IMR-90 (cell line): ENCODE measurements at regions not wholly inside any gene's neighbourhood (a gene's known extent, or its start where the extent isn't known, plus 50 kb on each side); places are given as distances from the start of the nearest gene placed in this dataset.

Experiments
- POLR2A ChIP-seq: IDR thresholded peaks from 2 replicates; pipeline ENCODE4 v1.6.1; 2012; ENCODE audit warnings: mild to moderate bottlenecking, low read depth, low read length
- RAD21 ChIP-seq: IDR thresholded peaks from 2 replicates; pipeline ENCODE4 v1.6.1; 2012; ENCODE audit warnings: low read length, improper control_type of control experiment
- RCOR1 ChIP-seq: IDR thresholded peaks from 2 replicates; pipeline ENCODE4 v1.6.1; 2012; ENCODE audit warnings: mild to moderate bottlenecking, low read length, improper control_type of control experiment; ENCODE audit not compliant: insufficient replicate concordance
- USF2 ChIP-seq: fragments of 150-350 bp; IDR thresholded peaks from 2 replicates; pipeline ENCODE4 v1.6.1; 2017; ENCODE audit warnings: mild to moderate bottlenecking, antibody characterized with exemption, low read length, low read depth
- TF ChIP-seq, protein P1 (sequence below): conservative IDR thresholded peaks from 2 replicates; pipeline ENCODE4 v1.5.1; 2012; ENCODE audit warnings: mild to moderate bottlenecking, low read depth, low read length, improper control_type of control experiment

DNA sequence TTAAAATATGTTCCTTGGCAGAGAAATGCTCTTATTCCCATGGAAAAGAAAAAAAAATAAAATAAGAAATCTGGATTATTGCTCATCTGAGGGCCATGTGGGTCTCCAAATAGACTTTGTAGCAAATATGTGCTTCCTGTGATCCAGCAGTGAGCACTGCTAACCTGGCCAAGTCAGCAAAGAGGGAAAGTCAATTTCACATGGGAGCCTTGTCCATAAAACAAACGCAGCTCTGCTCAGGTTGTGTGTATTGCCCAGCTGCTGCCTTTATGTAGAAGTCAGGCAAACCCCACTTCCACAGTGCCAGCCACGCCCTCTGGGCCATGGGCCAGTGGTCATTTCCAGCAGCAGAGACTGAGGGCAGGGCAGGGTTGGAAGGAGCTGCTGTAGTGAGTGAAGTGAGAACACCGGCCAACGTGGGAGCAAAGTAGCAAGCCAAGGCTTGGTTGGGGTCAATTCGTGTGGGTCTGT is 174.3 kb downstream of the LYPLAL1 start:
- TF ChIP-seq, protein P1, sequence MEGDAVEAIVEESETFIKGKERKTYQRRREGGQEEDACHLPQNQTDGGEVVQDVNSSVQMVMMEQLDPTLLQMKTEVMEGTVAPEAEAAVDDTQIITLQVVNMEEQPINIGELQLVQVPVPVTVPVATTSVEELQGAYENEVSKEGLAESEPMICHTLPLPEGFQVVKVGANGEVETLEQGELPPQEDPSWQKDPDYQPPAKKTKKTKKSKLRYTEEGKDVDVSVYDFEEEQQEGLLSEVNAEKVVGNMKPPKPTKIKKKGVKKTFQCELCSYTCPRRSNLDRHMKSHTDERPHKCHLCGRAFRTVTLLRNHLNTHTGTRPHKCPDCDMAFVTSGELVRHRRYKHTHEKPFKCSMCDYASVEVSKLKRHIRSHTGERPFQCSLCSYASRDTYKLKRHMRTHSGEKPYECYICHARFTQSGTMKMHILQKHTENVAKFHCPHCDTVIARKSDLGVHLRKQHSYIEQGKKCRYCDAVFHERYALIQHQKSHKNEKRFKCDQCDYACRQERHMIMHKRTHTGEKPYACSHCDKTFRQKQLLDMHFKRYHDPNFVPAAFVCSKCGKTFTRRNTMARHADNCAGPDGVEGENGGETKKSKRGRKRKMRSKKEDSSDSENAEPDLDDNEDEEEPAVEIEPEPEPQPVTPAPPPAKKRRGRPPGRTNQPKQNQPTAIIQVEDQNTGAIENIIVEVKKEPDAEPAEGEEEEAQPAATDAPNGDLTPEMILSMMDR, result no peak
- TF ChIP-seq USF2 (no peak), POLR2A (no peak), RAD21 (no peak), RCOR1 (no peak)
